Left lobe of liver (tissue), 2 donors: ENCODE measurements at regions not wholly inside any gene's neighbourhood (a gene's known extent, or its start where the extent isn't known, plus 50 kb on each side); places are given as distances from the start of the nearest gene placed in this dataset.
"Not testable (repeated sequence)": the region's sequence is repeated elsewhere in the genome, so short reads cannot be mapped to it uniquely, and the experiment has no call there.

ENCODE experiments used
- ATAC-seq: fragments of 200-7000 bp; cut with Tn5 transposase; one replicate; pipeline ENCODE4 v1.9.1; 2020; ENCODE audit warnings: mild to moderate bottlenecking, moderate library complexity
- DNase-seq: peaks from one replicate; pipeline ENCODE4 v3.0.0-alpha.2; 2020; ENCODE audit warnings: low spot score
- donor health status: DM: no; HTN: no; CAD: no; lungs with moderate emphysema.
- donor health status: DM: no; HTN: yes; CAD: no.

DNA sequence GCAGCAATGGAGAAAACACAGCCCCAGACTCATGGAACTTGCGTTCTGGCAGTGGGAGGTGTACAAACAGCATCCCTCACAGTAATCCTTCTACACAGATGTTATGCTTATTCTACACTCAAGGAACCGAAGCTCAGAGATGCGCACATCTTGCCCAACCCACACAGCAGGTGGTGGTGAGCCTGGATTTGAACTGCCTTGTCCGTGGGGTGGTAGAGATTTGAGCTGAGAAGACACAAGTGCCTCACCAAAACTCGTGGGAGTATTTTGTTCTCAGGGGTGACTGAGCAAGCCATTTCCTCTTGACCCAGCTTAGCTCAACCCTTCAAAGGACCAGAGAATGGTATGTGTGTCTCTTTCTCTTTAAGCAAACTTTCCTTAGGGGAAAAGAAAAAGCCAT, 121.8 kb downstream of the NPIPB11 start:
- not testable (repeated sequence) for DNase-seq, ATAC-seq

GRCh38 chr16:29284159-29284558, 122.4 kb downstream of the NPIPB11 start:
- ATAC-seq, DNase-seq: not testable (repeated sequence)

- DNase-seq, ATAC-seq: not testable (repeated sequence)
Observed at GRCh38 chr16:29278097-29278871, 128.2 kb downstream of the NPIPB11 start.

DNA sequence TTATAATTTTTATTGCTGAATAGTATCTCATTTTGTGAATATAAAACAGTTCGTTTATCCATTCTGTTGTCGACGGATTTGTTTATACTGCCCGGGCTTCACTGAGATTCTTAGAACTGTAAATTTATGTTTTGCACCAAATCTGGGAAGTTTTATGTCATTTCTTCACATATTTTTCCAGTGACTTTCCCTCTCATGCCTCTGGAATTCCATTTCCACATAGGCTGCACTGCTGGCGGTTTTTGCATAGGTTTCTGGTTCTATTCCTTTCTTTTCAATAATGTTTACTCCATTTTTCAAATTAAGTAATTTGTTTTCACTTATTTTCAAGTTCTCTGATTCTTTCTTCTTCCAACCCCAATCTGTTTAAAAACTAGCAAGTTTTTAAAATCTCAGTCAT, 130.1 kb downstream of the NPIPB11 start:
- not testable (repeated sequence) for DNase-seq, ATAC-seq

- ATAC-seq = peak; percentile 21
- not testable (repeated sequence) for DNase-seq
Observed at GRCh38 chr16:29274055-29275035, 132.2 kb downstream of the NPIPB11 start.

GRCh38 chr16:29273298-29274054, 133.0 kb downstream of the NPIPB11 start:
- not testable (repeated sequence) for ATAC-seq, DNase-seq

- not testable (repeated sequence) for DNase-seq
- ATAC-seq = peak; percentile 10
Observed at GRCh38 chr16:29271721-29272675, 134.5 kb downstream of the NPIPB11 start.

GRCh38 chr16:29270923-29271322, 135.6 kb downstream of the NPIPB11 start:
- DNase-seq, ATAC-seq: not testable (repeated sequence)

DNA sequence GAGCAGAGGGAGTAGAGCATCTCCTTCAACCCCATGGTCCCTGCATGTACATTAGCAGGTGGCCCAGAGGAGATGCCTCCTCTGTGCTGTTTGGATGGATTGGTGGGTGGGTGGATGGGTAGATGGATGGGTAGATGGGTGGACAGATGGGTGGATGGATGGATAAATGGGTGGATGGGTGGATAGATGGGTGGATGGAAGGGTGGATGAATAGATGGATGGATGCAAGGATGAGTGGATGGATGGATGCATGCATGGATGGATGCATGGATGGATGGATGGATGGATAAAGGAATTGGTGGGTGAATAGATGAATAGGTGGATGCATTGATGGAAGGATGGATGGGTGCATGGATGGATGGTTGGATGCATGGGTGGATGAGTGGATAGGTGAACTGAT, 136.5 kb downstream of the NPIPB11 start:
- ATAC-seq, DNase-seq: not testable (repeated sequence)

- not testable (repeated sequence) for DNase-seq, ATAC-seq
Observed at GRCh38 chr16:29269192-29269811, 137.2 kb downstream of the NPIPB11 start.

GRCh38 chr16:29268785-29269191, 137.7 kb downstream of the NPIPB11 start:
- not testable (repeated sequence) for ATAC-seq, DNase-seq

GRCh38 chr16:29268348-29268747, 138.2 kb downstream of the NPIPB11 start:
- not testable (repeated sequence) for ATAC-seq

GRCh38 chr16:29267891-29268290, 138.6 kb downstream of the NPIPB11 start:
- DNase-seq, ATAC-seq: not testable (repeated sequence)

More at GRCh38 chr16:29268348-29268747, 138.2 kb downstream of the NPIPB11 start:
- DNase-seq = not testable (repeated sequence)

- not testable (repeated sequence) for DNase-seq, ATAC-seq
Observed at GRCh38 chr16:29267055-29267619, 139.4 kb downstream of the NPIPB11 start.

- not testable (repeated sequence) for DNase-seq, ATAC-seq
Observed at GRCh38 chr16:29266612-29267011, 139.9 kb downstream of the NPIPB11 start.

DNA sequence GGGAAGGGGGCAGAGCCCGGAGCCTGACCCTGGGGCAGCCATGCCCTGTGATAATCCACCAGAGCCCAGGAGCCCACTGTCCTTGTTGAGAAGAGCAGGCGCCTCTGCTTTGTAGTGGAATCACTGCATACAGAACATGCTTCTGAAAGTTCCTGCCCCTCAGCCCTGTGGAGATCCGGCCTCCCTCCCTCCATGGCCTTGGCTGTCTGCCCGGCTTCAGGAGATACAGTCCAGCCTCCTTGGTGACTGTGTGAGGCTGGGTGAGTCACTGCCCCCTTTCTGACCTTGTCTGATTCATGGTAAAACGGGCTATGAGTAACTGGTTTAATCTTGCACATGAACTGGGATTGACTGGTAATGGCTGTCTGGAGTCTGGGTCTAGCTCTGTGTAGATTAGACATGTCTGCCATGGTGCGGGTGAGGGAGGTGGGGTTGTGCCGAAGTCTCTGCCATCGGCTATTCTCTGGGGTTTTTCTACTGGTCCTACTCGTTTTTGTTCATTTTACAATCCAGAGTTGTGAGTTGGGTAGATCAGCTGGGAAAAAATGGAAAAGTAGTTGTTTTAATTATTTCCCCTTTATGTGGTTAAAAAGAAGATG, 141.2 kb downstream of the NPIPB11 start:
- DNase-seq = peak; percentile 80
- peak; percentile 37 for ATAC-seq

GRCh38 chr16:29264080-29264837, 142.3 kb downstream of the NPIPB11 start:
- not testable (repeated sequence) for DNase-seq, ATAC-seq
